ENCODE measurements at regions not wholly inside any gene's neighbourhood (a gene's known extent, or its start where the extent isn't known, plus 50 kb on each side); places are given as distances from the start of the nearest gene placed in this dataset.

- TF ChIP-seq CTCF (IDR thresholded peaks at IDR 0.05; ENCODE audit: insufficient read depth, low read depth, low read length) (no peak), EZH2 (IDR thresholded peaks at IDR 0.05; ENCODE audit: insufficient read depth, low read length) (no peak)
Measured at GRCh38 chr9:79395755-79396154, 176.0 kb upstream of the TLE4 start.

All from astrocyte (in vitro differentiated cells and primary cell).